IMR-90 (cell line): ENCODE measurements at regions not wholly inside any gene's neighbourhood (a gene's known extent, or its start where the extent isn't known, plus 50 kb on each side); places are given as distances from the start of the nearest gene placed in this dataset.

Source experiments
- ATAC-seq: fragments of 200-7000 bp; cut with Tn5 transposase; 2 replicates; pipeline ENCODE4 v1.9.1; 2020; ENCODE audit warnings: low read depth, mild to moderate bottlenecking, moderate library complexity
- BruUV-seq: library from RNA; stranded (reverse); fragments of 400-500 nt; replicated peaks from 2 replicates; lab custom pipeline; 2021; lab: Mats Ljungman, UMichigan
- CTCF ChIA-PET: fragments of 300-600 bp; formaldehyde crosslinking; extraction: SDS; loops from one replicate; lab custom pipeline; 2021; ENCODE audit warnings: antibody characterized with exemption; lab: Yijun Ruan, JAX
- POLR2A ChIA-PET: fragments of 300-600 bp; sonication (Branson Sonifier 250); formaldehyde crosslinking; loops from one replicate; lab custom pipeline; 2022; ENCODE audit warnings: antibody characterized with exemption; ENCODE audit not compliant: unreplicated experiment; lab: Charles Lee
- DNase-seq: peaks from one replicate; pipeline ENCODE4 v3.0.0; 2013
- H2AFZ ChIP-seq: replicated peaks from 2 replicates; pipeline ENCODE3; 2013; ENCODE audit warnings: low read length, mild to moderate bottlenecking; ENCODE audit not compliant: poor library complexity
- H2AK5ac ChIP-seq: 2 replicates; pipeline ENCODE4 v1.6.1; 2013; ENCODE audit warnings: low read depth, low read length, inconsistent platforms
- H2AK9ac ChIP-seq: replicated peaks from 2 replicates; pipeline ENCODE3; 2013; ENCODE audit warnings: mild to moderate bottlenecking, low read depth, low read length, moderate library complexity; ENCODE audit not compliant: poor library complexity
- H2BK120ac ChIP-seq: 2 replicates; pipeline ENCODE4 v1.6.1; 2013; ENCODE audit warnings: low read depth, low read length, inconsistent platforms
- H2BK15ac ChIP-seq: 3 replicates; pipeline ENCODE4 v1.6.1; 2013; ENCODE audit warnings: low read depth, low read length, inconsistent platforms
- H2BK20ac ChIP-seq: 2 replicates; pipeline ENCODE4 v1.6.1; 2013; ENCODE audit warnings: low read depth, mild to moderate bottlenecking, inconsistent platforms, low read length, moderate library complexity
- H2BK5ac ChIP-seq: 2 replicates; pipeline ENCODE4 v1.6.1; 2013; ENCODE audit warnings: mild to moderate bottlenecking, low read depth, low read length, inconsistent platforms; ENCODE audit not compliant: poor library complexity, severe bottlenecking
- H3K14ac ChIP-seq: replicated peaks from 2 replicates; pipeline ENCODE4 v1.6.1; 2013; ENCODE audit warnings: low read depth, low read length, inconsistent platforms
- H3K18ac ChIP-seq: 2 replicates; pipeline ENCODE4 v1.6.1; 2013; ENCODE audit warnings: low read depth, low read length, control low read depth
- H3K23ac ChIP-seq: 2 replicates; pipeline ENCODE4 v1.6.1; 2013; ENCODE audit warnings: low read depth, low read length, inconsistent platforms
- H3K27ac ChIP-seq: 2 replicates; pipeline ENCODE4 v1.5.1; 2013; ENCODE audit warnings: mild to moderate bottlenecking, control low read depth, low read length; ENCODE audit not compliant: insufficient read depth
- H3K27me3 ChIP-seq: 2 replicates; pipeline ENCODE4 v1.6.1; 2013; ENCODE audit warnings: low read length; ENCODE audit not compliant: control insufficient read depth, insufficient read depth
- H3K36me3 ChIP-seq: 2 replicates; pipeline ENCODE4 v1.6.1; 2013; ENCODE audit warnings: low read length, mixed read lengths; ENCODE audit not compliant: control insufficient read depth, insufficient read depth
- H3K4ac ChIP-seq: 2 replicates; pipeline ENCODE4 v1.6.1; 2013; ENCODE audit warnings: low read depth, low read length, inconsistent platforms
- H3K4me1 ChIP-seq: 2 replicates; pipeline ENCODE4 v1.6.1; 2013; ENCODE audit warnings: low read length, mixed read lengths; ENCODE audit not compliant: control insufficient read depth, insufficient read depth
- H3K4me2 ChIP-seq: 2 replicates; pipeline ENCODE4 v1.6.1; 2013; ENCODE audit warnings: low read depth, mild to moderate bottlenecking, control low read depth, low read length, moderate library complexity
- H3K4me3 ChIP-seq: 2 replicates; pipeline ENCODE4 v1.5.1; 2013; ENCODE audit warnings: low read depth, mild to moderate bottlenecking, control low read depth, low read length, moderate library complexity; ENCODE audit not compliant: insufficient read depth
- H3K56ac ChIP-seq: 2 replicates; pipeline ENCODE4 v1.6.1; 2013; ENCODE audit warnings: low read length, inconsistent platforms; ENCODE audit not compliant: insufficient read depth; ENCODE audit errors: extremely low read depth
- H3K79me1 ChIP-seq, 2 experiments: 2 replicates each; pipeline ENCODE4 v1.6.1; 2013; ENCODE audit warnings: low read length in 2 of 2, inconsistent platforms in 1 of 2, low read depth in 1 of 2
- H3K9ac ChIP-seq: 2 replicates; pipeline ENCODE4 v1.6.1; 2013; ENCODE audit warnings: low read depth, low read length, control low read depth
- H3K9me1 ChIP-seq: 2 replicates; pipeline ENCODE4 v1.6.1; 2013; ENCODE audit warnings: low read length, inconsistent platforms; ENCODE audit not compliant: insufficient read depth
- H3K9me3 ChIP-seq: 2 replicates; pipeline ENCODE4 v1.6.1; 2013; ENCODE audit warnings: low read length; ENCODE audit not compliant: control insufficient read depth, insufficient read depth
- H4K20me1 ChIP-seq: 2 replicates; pipeline ENCODE4 v1.6.1; 2013; ENCODE audit warnings: low read length, inconsistent platforms; ENCODE audit not compliant: insufficient read depth
- H4K5ac ChIP-seq: 2 replicates; pipeline ENCODE4 v1.6.1; 2013; ENCODE audit warnings: mild to moderate bottlenecking, low read depth, low read length, control low read depth
- H4K8ac ChIP-seq, 2 experiments: 2 replicates each; pipeline ENCODE4 v1.6.1; 2013; ENCODE audit warnings: low read depth in 2 of 2, low read length in 2 of 2, control low read depth in 1 of 2, inconsistent platforms in 1 of 2
- H4K91ac ChIP-seq: 2 replicates; pipeline ENCODE4 v1.6.1; 2013; ENCODE audit warnings: low read depth, low read length, inconsistent platforms; ENCODE audit not compliant: insufficient read depth
- CEBPB ChIP-seq: IDR thresholded peaks from 2 replicates; pipeline ENCODE4 v1.6.1; 2012; ENCODE audit warnings: low read depth, low read length, improper control_type of control experiment
- CHD1 ChIP-seq: IDR thresholded peaks from 2 replicates; pipeline ENCODE4 v1.6.1; 2012; ENCODE audit warnings: low read depth, low read length, improper control_type of control experiment
- MAZ ChIP-seq: IDR thresholded peaks from 2 replicates; pipeline ENCODE4 v1.6.1; 2012; ENCODE audit warnings: low read depth, mild to moderate bottlenecking, low read length, improper control_type of control experiment, moderate library complexity, borderline replicate concordance
- POLR2A ChIP-seq: IDR thresholded peaks from 2 replicates; pipeline ENCODE4 v1.6.1; 2012; ENCODE audit warnings: mild to moderate bottlenecking, low read depth, low read length
- RCOR1 ChIP-seq: IDR thresholded peaks from 2 replicates; pipeline ENCODE4 v1.6.1; 2012; ENCODE audit warnings: mild to moderate bottlenecking, low read length, improper control_type of control experiment; ENCODE audit not compliant: insufficient replicate concordance
- SMC3 ChIP-seq: fragments of 150-350 bp; IDR thresholded peaks from 2 replicates; pipeline ENCODE4 v1.6.1; 2016; ENCODE audit warnings: low read depth, mild to moderate bottlenecking, antibody characterized with exemption, low read length, moderate library complexity
- USF2 ChIP-seq: fragments of 150-350 bp; IDR thresholded peaks from 2 replicates; pipeline ENCODE4 v1.6.1; 2017; ENCODE audit warnings: mild to moderate bottlenecking, antibody characterized with exemption, low read length, low read depth
- WGBS, 2 experiments: methylation state at CpG; one replicate each; pipeline versions ENCODE4 v1.1.5 to v1.1.7; 2013; ENCODE audit warnings: missing lambda C conversion rate in 2 of 2; ENCODE audit not compliant: insufficient read length in 1 of 2; ENCODE audit errors: extremely low coverage in 2 of 2; 5-methylcytosine and 5-hydroxymethylcytosine counted together
- dilution Hi-C: fragments of 300-500 bp; cut with HindIII; formaldehyde crosslinking; loops from one replicate; pipeline ENCODE4 v1.14.3; 2018; ENCODE audit warnings: low sequenced_read_pairs; ENCODE audit not compliant: unreplicated experiment
- in situ Hi-C: fragments of 300-500 bp; cut with MboI; formaldehyde crosslinking; loops from 3 replicates; pipeline ENCODE4 v1.14.3; 2019; ENCODE audit warnings: low sequenced_read_pairs, inconsistent platforms, mixed read lengths
- intact Hi-C: fragments of 100-400 bp; cut with micrococcal nuclease; formaldehyde crosslinking; loops from 2 replicates; pipeline ENCODE4 v1.10.0; 2022

DNA sequence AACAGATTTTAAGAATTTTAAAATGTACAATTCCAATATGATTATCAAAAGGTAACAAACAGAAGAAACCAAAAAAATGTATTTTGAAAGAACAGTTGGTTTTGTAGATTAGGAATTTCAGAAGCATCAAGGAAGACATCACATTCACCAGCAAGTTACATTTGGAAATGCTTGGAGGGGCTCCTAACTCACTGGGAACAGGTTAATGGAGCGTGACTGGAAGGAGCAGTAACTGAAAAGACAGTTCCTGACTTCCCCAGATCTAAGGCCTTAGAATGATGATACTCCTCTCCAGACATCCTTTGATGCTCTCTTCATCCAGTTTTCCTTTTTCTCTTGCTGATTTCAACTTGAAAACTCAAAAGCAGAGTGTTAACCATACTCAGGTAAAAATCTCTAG lies 220.0 kb upstream of the EGLN3 start:
- no peaks in the 10 kb centered on the region for H3K27me3 ChIP-seq
- H3K27ac ChIP-seq, result no peak overlapping the region
- H3K9ac ChIP-seq, result no peak overlapping the region
- no peak overlapping the region for H2BK5ac ChIP-seq
- ATAC-seq (no peak), DNase-seq (no peak)
- no peak overlapping the region for H2AK5ac ChIP-seq
- no peak overlapping the region for H3K23ac ChIP-seq
- H3K79me1 ChIP-seq, result no peaks in the 10 kb centered on the region
- intact Hi-C loops (no loop called here), in situ Hi-C loops (no loop called here), dilution Hi-C loops (no loop called here)
- H3K18ac ChIP-seq, result no peak overlapping the region
- no peak overlapping the region for H3K4ac ChIP-seq
- no peak overlapping the region for H2AFZ ChIP-seq
- no peak overlapping the region for H2BK15ac ChIP-seq
- no peak overlapping the region for H4K5ac ChIP-seq
- no peak overlapping the region for H4K8ac ChIP-seq
- no peak overlapping the region for H4K91ac ChIP-seq
- H3K4me1 ChIP-seq, result no peaks in the 10 kb centered on the region
- H2BK120ac ChIP-seq, result no peak overlapping the region
- H3K4me3 ChIP-seq, result no peak overlapping the region
- H2AK9ac ChIP-seq, result no peak overlapping the region
- ChIA-PET CTCF (no interaction called here), POLR2A (no interaction called here)
- no peaks in the 10 kb centered on the region for H3K9me1 ChIP-seq
- no peak overlapping the region for H3K56ac ChIP-seq
- H3K9me3 ChIP-seq, result no peaks in the 10 kb centered on the region
- 40% methylated on average over 1 of the region's 1 CpG; no CpG with 5 or more reads in 1 of the 2 experiments for WGBS, 2 experiments
- no peak overlapping the region for H3K4me2 ChIP-seq
- H3K36me3 ChIP-seq, result no peaks in the 10 kb centered on the region
- H3K14ac ChIP-seq, result no peak overlapping the region
- TF ChIP-seq POLR2A (no peak), MAZ (no peak), RCOR1 (no peak), CEBPB (no peak), SMC3 (no peak), CHD1 (no peak), USF2 (no peak)
- no peaks in the 10 kb centered on the region for H4K20me1 ChIP-seq
- H2BK20ac ChIP-seq, result no peak overlapping the region
- BruUV-seq, result no TSS peak
